SU-DHL-6 (cell line): ENCODE measurements at regions not wholly inside any gene's neighbourhood (a gene's known extent, or its start where the extent isn't known, plus 50 kb on each side); places are given as distances from the start of the nearest gene placed in this dataset.
"Not testable (repeated sequence)": the region's sequence is repeated elsewhere in the genome, so short reads cannot be mapped to it uniquely, and the experiment has no call there.

Experiments
- H2AFZ ChIP-seq: fragments of 200-600 bp; sonication (generic); 2 replicates; pipeline ENCODE4 v1.6.1; 2014; ENCODE audit warnings: low read depth, mild to moderate bottlenecking, moderate library complexity, mixed read lengths, antibody characterized with exemption, low read length; ENCODE audit not compliant: severe bottlenecking
- H3F3A ChIP-seq: fragments of 200-600 bp; shearing (Covaris generic); 2 replicates; pipeline ENCODE4 v1.6.0; 2016; ENCODE audit warnings: antibody characterized with exemption, mild to moderate bottlenecking; ENCODE audit not compliant: insufficient read depth
- H3K27ac ChIP-seq: fragments of 200-600 bp; sonication (generic); 2 replicates; pipeline ENCODE4 v1.5.1; 2016; ENCODE audit warnings: low read depth, mild to moderate bottlenecking, low read length, moderate library complexity, mixed read lengths
- H3K27me3 ChIP-seq: fragments of 200-600 bp; sonication (generic), shearing (Covaris generic); 2 replicates; pipeline ENCODE4 v1.6.0; 2014; ENCODE audit warnings: mild to moderate bottlenecking, low read length
- H3K36me3 ChIP-seq: fragments of 200-600 bp; sonication (generic); 2 replicates; pipeline ENCODE4 v1.6.1; 2014; ENCODE audit warnings: mild to moderate bottlenecking, low read length, mixed read lengths
- H3K4me2 ChIP-seq: fragments of 300-600, 200-600 bp; shearing (Covaris generic), sonication (generic); 2 replicates; pipeline ENCODE4 v1.6.0; 2014; ENCODE audit warnings: low read length, low read depth, mild to moderate bottlenecking; ENCODE audit not compliant: poor library complexity, severe bottlenecking
- H3K4me3 ChIP-seq: fragments of 200-600 bp; sonication (generic); 2 replicates; pipeline ENCODE4 v1.5.1; 2014; ENCODE audit warnings: antibody characterized with exemption, low read length, mild to moderate bottlenecking, mixed read lengths; ENCODE audit not compliant: insufficient read depth, poor library complexity, severe bottlenecking
- H3K79me2 ChIP-seq: fragments of 200-600 bp; sonication (generic); 2 replicates; pipeline ENCODE4 v1.6.1; 2014; ENCODE audit warnings: mild to moderate bottlenecking, low read length, moderate library complexity; ENCODE audit not compliant: insufficient read depth
- H3K9ac ChIP-seq: fragments of 200-600 bp; sonication (generic); 2 replicates; pipeline ENCODE4 v1.7.0; 2014; ENCODE audit warnings: mild to moderate bottlenecking, low read length
- H3K9me2 ChIP-seq: fragments of 200-600 bp; sonication (generic); replicated peaks from 2 replicates; pipeline ENCODE4 v1.6.1; 2014; ENCODE audit warnings: low read length; ENCODE audit not compliant: insufficient read depth
- H3K9me3 ChIP-seq: fragments of 200-600 bp; sonication (generic); 2 replicates; pipeline ENCODE4 v1.6.1; 2014; ENCODE audit warnings: low read length, mixed read lengths; ENCODE audit not compliant: insufficient read depth
- H4K20me1 ChIP-seq: fragments of 200-600 bp; sonication (generic); 2 replicates; pipeline ENCODE4 v1.6.1; 2014; ENCODE audit warnings: low read depth, mild to moderate bottlenecking, antibody characterized with exemption, low read length, moderate library complexity, mixed read lengths
- CTCF ChIP-seq: fragments of 200-600 bp; sonication (generic); IDR thresholded peaks from one replicate; pipeline ENCODE4 v1.5.1; 2017; ENCODE audit warnings: antibody characterized with exemption, mild to moderate bottlenecking, low read length, moderate library complexity; ENCODE audit not compliant: insufficient read depth, poor library complexity, severe bottlenecking
- EZH2phosphoT487 ChIP-seq: fragments of 200-600 bp; sonication (generic), shearing (Covaris generic); conservative IDR thresholded peaks from 2 replicates; pipeline ENCODE4 v1.6.1; 2018; ENCODE audit warnings: mild to moderate bottlenecking, antibody characterized with exemption, low read length, moderate library complexity, mixed read lengths

- H3K9ac ChIP-seq = no peak overlapping the region
- no peaks in the 10 kb centered on the region for H3K9me2 ChIP-seq
- no peaks in the 10 kb centered on the region for H3K27me3 ChIP-seq
- no peak overlapping the region for H3K4me2 ChIP-seq
- H3K79me2 ChIP-seq = no peaks in the 10 kb centered on the region
- H3K36me3 ChIP-seq = no peaks in the 10 kb centered on the region
- H3K9me3 ChIP-seq = no peaks in the 10 kb centered on the region
- no peak for TF ChIP-seq CTCF
- TF ChIP-seq EZH2phosphoT487 = no peak
- H3K27ac ChIP-seq = no peak overlapping the region
- H3K4me3 ChIP-seq = no peak overlapping the region
- H2AFZ ChIP-seq = no peak overlapping the region
- H3F3A ChIP-seq = no peaks in the 10 kb centered on the region
- no peaks in the 10 kb centered on the region for H4K20me1 ChIP-seq
Measured at GRCh38 chr16:52301026-52301425, 245.9 kb downstream of the TOX3 start.

- no peaks in the 10 kb centered on the region for H3K27me3 ChIP-seq
- no peaks in the 10 kb centered on the region for H3F3A ChIP-seq
- no peak overlapping the region for H3K4me2 ChIP-seq
- H3K9ac ChIP-seq = no peak overlapping the region
- H3K36me3 ChIP-seq = no peaks in the 10 kb centered on the region
- no peak overlapping the region for H2AFZ ChIP-seq
- no peaks in the 10 kb centered on the region for H3K9me2 ChIP-seq
- no peaks in the 10 kb centered on the region for H3K79me2 ChIP-seq
- TF ChIP-seq EZH2phosphoT487 (no peak), CTCF (no peak)
- no peaks in the 10 kb centered on the region for H4K20me1 ChIP-seq
- H3K27ac ChIP-seq = no peak overlapping the region
- H3K9me3 ChIP-seq = no peaks in the 10 kb centered on the region
- no peak overlapping the region for H3K4me3 ChIP-seq
Measured at GRCh38 chr16:52298769-52299168, 248.2 kb downstream of the TOX3 start.

GRCh38 chr16:52296706-52297315 is 250.1 kb downstream of the TOX3 start:
- H3K9ac ChIP-seq, H3K36me3 ChIP-seq, H3F3A ChIP-seq, H3K9me3 ChIP-seq, H3K4me2 ChIP-seq, H3K79me2 ChIP-seq, H2AFZ ChIP-seq, H3K9me2 ChIP-seq, H3K4me3 ChIP-seq, H3K27ac ChIP-seq, H3K27me3 ChIP-seq, H4K20me1 ChIP-seq: not testable (repeated sequence)

GRCh38 chr16:52296076-52296475 is 250.9 kb downstream of the TOX3 start:
- Histone ChIP-seq H4K20me1 (no peaks in the 10 kb centered on the region), H3K27me3 (no peaks in the 10 kb centered on the region), H3K4me2 (no peak overlapping the region), H2AFZ (no peak overlapping the region), H3K4me3 (no peak overlapping the region), H3K9me3 (no peaks in the 10 kb centered on the region), H3K27ac (no peak overlapping the region), H3K9me2 (no peaks in the 10 kb centered on the region), H3K79me2 (no peaks in the 10 kb centered on the region), H3F3A (no peaks in the 10 kb centered on the region), H3K9ac (no peak overlapping the region), H3K36me3 (no peaks in the 10 kb centered on the region)
- TF ChIP-seq CTCF (no peak), EZH2phosphoT487 (no peak)
